Neuronal stem cell (in vitro differentiated cells): ENCODE measurements at regions not wholly inside any gene's neighbourhood (a gene's known extent, or its start where the extent isn't known, plus 50 kb on each side); places are given as distances from the start of the nearest gene placed in this dataset.

Experiments used
- DNase-seq: peaks from one replicate; pipeline ENCODE4 v3.0.0-alpha.2; 2013; ENCODE audit warnings: low spot score
- H2AFZ ChIP-seq: one replicate; pipeline ENCODE4 v1.6.1; 2013; ENCODE audit warnings: mild to moderate bottlenecking, low read length, inconsistent platforms
- H2AK5ac ChIP-seq: 2 replicates; pipeline ENCODE4 v1.6.1; 2013; ENCODE audit warnings: low read depth, mild to moderate bottlenecking, inconsistent platforms, low read length, moderate library complexity, mixed read lengths
- H2BK120ac ChIP-seq: 2 replicates; pipeline ENCODE4 v1.6.1; 2013; ENCODE audit warnings: low read depth, mild to moderate bottlenecking, inconsistent platforms, low read length, moderate library complexity, mixed read lengths
- H2BK12ac ChIP-seq: one replicate; pipeline ENCODE4 v1.6.1; 2013; ENCODE audit warnings: low read length, inconsistent platforms
- H2BK15ac ChIP-seq: 2 replicates; pipeline ENCODE4 v1.6.1; 2013; ENCODE audit warnings: mild to moderate bottlenecking, low read length, inconsistent platforms, mixed read lengths
- H2BK5ac ChIP-seq: one replicate; pipeline ENCODE4 v1.6.1; 2013; ENCODE audit warnings: inconsistent platforms, mild to moderate bottlenecking, low read length, moderate library complexity
- H3K14ac ChIP-seq: one replicate; pipeline ENCODE4 v1.6.1; 2013; ENCODE audit warnings: low read length, inconsistent platforms
- H3K18ac ChIP-seq: 2 replicates; pipeline ENCODE4 v1.6.1; 2013; ENCODE audit warnings: low read length, inconsistent platforms
- H3K23ac ChIP-seq: 2 replicates; pipeline ENCODE4 v1.6.1; 2013; ENCODE audit warnings: low read depth, mild to moderate bottlenecking, mixed read lengths, low read length, inconsistent platforms; ENCODE audit not compliant: poor library complexity
- H3K27ac ChIP-seq: replicated peaks from 3 replicates; pipeline ENCODE4 v1.5.1; 2013; ENCODE audit warnings: low read length, inconsistent platforms
- H3K27me3 ChIP-seq, 3 experiments: 2 replicates each; pipeline ENCODE4 v1.6.1; 2013; ENCODE audit warnings: low read length in 3 of 3, mild to moderate bottlenecking in 2 of 3, inconsistent platforms in 1 of 3, low read depth in 1 of 3, mixed read lengths in 1 of 3, moderate library complexity in 1 of 3; ENCODE audit not compliant: control insufficient read depth in 3 of 3, insufficient read depth in 3 of 3
- H3K36me3 ChIP-seq, 2 donors: replicated peaks in 1 of 2; 2 replicates each; pipeline ENCODE4 v1.6.1; 2013; ENCODE audit warnings: low read length in 2 of 2; ENCODE audit not compliant: control insufficient read depth in 2 of 2, insufficient read depth in 2 of 2
- H3K4ac ChIP-seq: 2 replicates; pipeline ENCODE4 v1.6.1; 2013; ENCODE audit warnings: inconsistent platforms, mild to moderate bottlenecking, low read length, moderate library complexity
- H3K4me1 ChIP-seq, 2 donors: 1 replicate in 1 of 2; 2 replicates in 1 of 2; pipeline ENCODE4 v1.6.1; 2013; ENCODE audit warnings: low read length in 2 of 2, low read depth in 1 of 2; ENCODE audit not compliant: control insufficient read depth in 2 of 2, insufficient read depth in 1 of 2
- H3K4me2 ChIP-seq: one replicate; pipeline ENCODE4 v1.6.1; 2013; ENCODE audit warnings: mild to moderate bottlenecking, low read length, inconsistent platforms; ENCODE audit not compliant: insufficient read depth, poor library complexity, severe bottlenecking
- H3K4me3 ChIP-seq, 2 donors: 2 replicates each; pipeline ENCODE4 v1.5.1; 2013; ENCODE audit warnings: low read length in 2 of 2, mild to moderate bottlenecking in 2 of 2, inconsistent platforms in 1 of 2, moderate library complexity in 1 of 2
- H3K79me1 ChIP-seq: one replicate; pipeline ENCODE4 v1.6.1; 2013; ENCODE audit warnings: low read depth, mild to moderate bottlenecking, inconsistent platforms, low read length, moderate library complexity
- H3K9ac ChIP-seq: one replicate; pipeline ENCODE4 v1.6.1; 2013; ENCODE audit warnings: mild to moderate bottlenecking, low read depth, low read length, inconsistent platforms; ENCODE audit not compliant: poor library complexity
- H3K9me3 ChIP-seq, 2 donors: replicated peaks in 1 of 2; 2 replicates each; pipeline versions ENCODE3 to v1.6.1; 2013; ENCODE audit warnings: low read length in 2 of 2, mild to moderate bottlenecking in 2 of 2, inconsistent platforms in 1 of 2, low read depth in 1 of 2, mixed read lengths in 1 of 2, moderate library complexity in 1 of 2; ENCODE audit not compliant: control insufficient read depth in 2 of 2, insufficient read depth in 1 of 2
- H4K8ac ChIP-seq: one replicate; pipeline ENCODE4 v1.6.1; 2013; ENCODE audit warnings: low read depth, mild to moderate bottlenecking, inconsistent platforms, low read length, moderate library complexity
- H4K91ac ChIP-seq: one replicate; pipeline ENCODE4 v1.6.1; 2013; ENCODE audit warnings: low read length, low read depth, mild to moderate bottlenecking, inconsistent platforms; ENCODE audit not compliant: poor library complexity
- WGBS, 2 donors: extraction: QIAGEN DNeasy Blood & Tissue Kit; methylation state at CpG; one replicate each; pipeline ENCODE4 v1.1.7; 2013; ENCODE audit warnings: missing lambda C conversion rate in 2 of 2, mixed read lengths in 1 of 2; ENCODE audit not compliant: insufficient read length in 2 of 2, insufficient replicate concordance in 1 of 2; ENCODE audit errors: extremely low coverage in 2 of 2; 5-methylcytosine and 5-hydroxymethylcytosine counted together

DNA sequence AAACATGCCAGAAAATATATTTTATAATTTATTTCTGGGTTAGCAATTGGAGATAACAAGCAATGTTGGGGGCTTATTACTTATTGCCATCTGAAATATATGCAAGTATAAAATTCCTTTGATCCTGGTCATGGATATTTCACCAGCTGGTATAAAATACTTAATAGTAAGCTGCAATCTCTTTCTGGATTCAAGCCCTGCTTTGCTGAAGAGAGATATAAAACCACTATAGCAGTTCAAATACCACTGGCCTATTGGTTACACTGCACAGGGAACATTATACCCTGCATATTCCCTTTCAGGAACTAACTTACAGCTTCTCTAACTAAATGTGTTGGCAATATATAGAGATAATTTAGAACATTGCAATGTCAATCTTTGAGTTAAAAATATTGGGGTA, 546.2 kb upstream of the ATP2B1 start:
- H2AK5ac ChIP-seq = no peak overlapping the region
- no peak overlapping the region for H3K4me2 ChIP-seq
- H3K36me3 ChIP-seq = no peaks in the 10 kb centered on the region
- H3K4me1 ChIP-seq = no peaks in the 10 kb centered on the region
- no peaks in the 10 kb centered on the region for H3K79me1 ChIP-seq
- H3K9me3 ChIP-seq = no peaks in the 10 kb centered on the region
- no peak overlapping the region for H2BK12ac ChIP-seq
- H4K8ac ChIP-seq = no peak overlapping the region
- no peak overlapping the region for H3K14ac ChIP-seq
- no peak overlapping the region for H2BK15ac ChIP-seq
- H3K23ac ChIP-seq = no peak overlapping the region
- DNase-seq = no peak
- no peak overlapping the region for H3K4me3 ChIP-seq
- H2BK5ac ChIP-seq = no peak overlapping the region
- H2BK120ac ChIP-seq = no peak overlapping the region
- H3K27ac ChIP-seq = no peak overlapping the region
- H3K27me3 ChIP-seq = no peaks in the 10 kb centered on the region
- no peak overlapping the region for H3K18ac ChIP-seq
- H3K9ac ChIP-seq = no peak overlapping the region
- no peak overlapping the region for H3K4ac ChIP-seq
- no peak overlapping the region for H2AFZ ChIP-seq
- no peak overlapping the region for H4K91ac ChIP-seq

DNA sequence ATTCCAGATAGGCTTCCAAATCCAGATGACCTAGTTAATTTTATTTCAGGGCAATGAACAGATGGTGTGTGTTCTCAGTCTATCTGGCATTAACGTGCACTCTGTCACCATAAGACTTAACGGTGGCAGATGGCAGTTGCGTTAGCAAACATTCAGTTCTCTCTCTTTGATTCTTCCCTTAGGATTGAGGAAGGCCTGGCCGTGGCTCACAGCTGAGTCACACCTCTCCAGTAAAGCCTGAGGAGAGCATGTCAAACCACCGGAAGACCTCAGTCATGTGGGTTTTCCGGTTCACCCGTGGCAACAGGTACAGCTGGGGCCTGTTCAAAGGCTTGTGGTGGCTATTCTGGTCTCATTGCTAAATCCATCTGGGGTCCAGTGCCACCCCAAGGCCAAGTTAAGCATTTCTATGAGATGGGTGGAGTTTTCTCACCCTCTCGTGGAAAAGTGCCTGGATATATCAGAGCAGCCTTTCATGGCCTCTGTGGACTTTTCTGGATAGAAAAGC, 545.1 kb upstream of the ATP2B1 start:
- DNase-seq = no peak
- Histone ChIP-seq H4K91ac (no peak overlapping the region), H3K27me3 (no peaks in the 10 kb centered on the region), H2BK12ac (no peak overlapping the region), H2AK5ac (no peak overlapping the region), H3K27ac (no peak overlapping the region), H3K4me1 (no peaks in the 10 kb centered on the region), H2BK120ac (no peak overlapping the region), H3K18ac (no peak overlapping the region), H2BK5ac (no peak overlapping the region), H4K8ac (no peak overlapping the region), H3K23ac (no peak overlapping the region), H3K4me3 (no peak overlapping the region), H3K4ac (no peak overlapping the region), H2AFZ (peak overlapping the region; percentile 27), H3K4me2 (no peak overlapping the region), H3K9me3 (no peaks in the 10 kb centered on the region), H3K79me1 (no peaks in the 10 kb centered on the region), H3K14ac (no peak overlapping the region), H3K9ac (no peak overlapping the region), H3K36me3 (no peaks in the 10 kb centered on the region), H2BK15ac (no peak overlapping the region)
- no CpG with 5 or more reads among the region's 8 CpGs for whole genome bisulfite sequencing, 2 donors

DNA sequence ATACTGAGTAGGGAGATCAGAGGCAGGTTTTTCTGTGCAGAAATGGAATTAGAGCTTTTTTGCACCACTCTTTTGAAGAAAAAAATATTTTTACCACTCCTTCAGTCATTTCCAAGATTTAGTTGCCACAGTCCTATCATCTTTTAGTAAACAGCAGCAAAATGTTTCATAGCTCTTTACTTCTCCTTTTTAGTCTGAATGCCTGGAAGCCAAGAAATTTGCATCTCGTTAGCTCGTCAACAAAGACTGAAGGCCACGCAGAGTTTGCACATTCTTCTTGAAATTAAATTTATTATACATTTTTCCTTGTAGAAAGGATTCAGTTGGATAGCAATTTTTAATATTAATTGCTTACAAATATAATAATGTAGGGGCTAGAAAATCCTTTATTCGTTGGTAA, 544.5 kb upstream of the ATP2B1 start:
- no peaks in the 10 kb centered on the region for H3K4me1 ChIP-seq
- H3K9ac ChIP-seq = no peak overlapping the region
- no peak overlapping the region for H2AFZ ChIP-seq
- H3K4me3 ChIP-seq = no peak overlapping the region
- no peak overlapping the region for H2BK15ac ChIP-seq
- H3K27me3 ChIP-seq = no peaks in the 10 kb centered on the region
- H3K4me2 ChIP-seq = no peak overlapping the region
- no peak overlapping the region for H2BK12ac ChIP-seq
- H2BK5ac ChIP-seq = no peak overlapping the region
- H3K36me3 ChIP-seq = no peaks in the 10 kb centered on the region
- H3K18ac ChIP-seq = no peak overlapping the region
- H3K23ac ChIP-seq = no peak overlapping the region
- no CpG with 5 or more reads among the region's 4 CpGs for WGBS, 2 donors
- H3K9me3 ChIP-seq = no peaks in the 10 kb centered on the region
- H4K8ac ChIP-seq = no peak overlapping the region
- H3K14ac ChIP-seq = no peak overlapping the region
- no peak overlapping the region for H3K4ac ChIP-seq
- no peak overlapping the region for H2AK5ac ChIP-seq
- H4K91ac ChIP-seq = no peak overlapping the region
- no peak overlapping the region for H3K27ac ChIP-seq
- no peaks in the 10 kb centered on the region for H3K79me1 ChIP-seq
- DNase-seq = no peak
- no peak overlapping the region for H2BK120ac ChIP-seq

DNA sequence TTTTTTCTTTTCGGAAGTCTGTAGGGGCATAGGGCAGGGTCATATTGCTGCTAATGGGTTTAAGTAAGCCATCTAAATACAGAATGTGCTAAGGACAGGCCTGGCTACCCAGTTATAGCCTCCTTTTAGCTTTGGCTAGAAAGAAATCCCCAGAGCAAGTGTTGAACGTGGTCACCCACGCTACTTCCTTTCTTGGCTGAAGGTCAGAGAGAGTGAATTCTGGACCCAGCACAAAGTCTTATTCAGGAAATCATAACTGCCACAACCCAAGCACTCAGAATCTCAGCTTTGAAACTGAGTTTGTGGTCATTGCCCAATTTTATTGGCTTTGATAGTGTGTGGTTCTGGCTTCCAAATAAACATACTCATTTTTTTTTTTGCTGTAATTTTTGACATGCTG, 542.1 kb upstream of the ATP2B1 start:
- Histone ChIP-seq H3K27me3 (no peaks in the 10 kb centered on the region), H3K4ac (no peak overlapping the region), H2BK15ac (no peak overlapping the region), H3K27ac (no peak overlapping the region), H3K9me3 (no peaks in the 10 kb centered on the region), H2AK5ac (no peak overlapping the region), H3K36me3 (no peaks in the 10 kb centered on the region), H2AFZ (no peak overlapping the region), H3K14ac (no peak overlapping the region), H2BK12ac (no peak overlapping the region), H3K23ac (no peak overlapping the region), H3K4me2 (no peak overlapping the region), H4K8ac (no peak overlapping the region), H2BK120ac (no peak overlapping the region), H3K4me3 (no peak overlapping the region), H3K79me1 (no peaks in the 10 kb centered on the region), H2BK5ac (no peak overlapping the region), H3K4me1 (no peaks in the 10 kb centered on the region), H3K9ac (no peak overlapping the region), H3K18ac (no peak overlapping the region), H4K91ac (no peak overlapping the region)
- DNase-seq = no peak
- WGBS, 2 donors = no CpG with 5 or more reads among the region's 3 CpGs
